BJ (cell line): ENCODE measurements at regions not wholly inside any gene's neighbourhood (a gene's known extent, or its start where the extent isn't known, plus 50 kb on each side); places are given as distances from the start of the nearest gene placed in this dataset.
A peak's percentile ranks its signal among the peaks of the same experiment; 100 is the strongest.

ENCODE experiments used
- CTCF ChIA-PET: fragments of 350-600 bp; formaldehyde crosslinking; extraction: SDS; loops from one replicate; lab custom pipeline; 2021; ENCODE audit warnings: antibody characterized with exemption, inconsistent platforms; lab: Yijun Ruan, JAX
- POLR2A ChIA-PET: fragments of 300-600 bp; sonication (Branson Sonifier 250); formaldehyde crosslinking; extraction: SDS; loops from one replicate; lab custom pipeline; 2021; ENCODE audit warnings: antibody characterized with exemption; lab: Charles Lee
- DNase-seq: peaks from one replicate; pipeline ENCODE4 v3.0.0-alpha.2; 2011; ENCODE audit warnings: low read depth
- H3K27me3 ChIP-seq: 2 replicates; pipeline ENCODE4 v1.6.0; 2011; ENCODE audit warnings: low read length; ENCODE audit not compliant: control insufficient read depth, insufficient read depth
- H3K36me3 ChIP-seq: 2 replicates; pipeline ENCODE4 v1.5.1; 2011; ENCODE audit warnings: low read length; ENCODE audit not compliant: control insufficient read depth, insufficient read depth
- H3K4me3 ChIP-seq: 2 replicates; pipeline ENCODE4 v1.5.1; 2011; ENCODE audit warnings: low read depth, mild to moderate bottlenecking, control low read depth, low read length
- TF ChIP-seq, protein P1 (sequence below): IDR thresholded peaks from 2 replicates; pipeline ENCODE4 v1.5.1; 2011; ENCODE audit warnings: low read depth, mild to moderate bottlenecking, control low read depth, inconsistent platforms, low read length, moderate library complexity; ENCODE audit not compliant: insufficient read depth

DNA sequence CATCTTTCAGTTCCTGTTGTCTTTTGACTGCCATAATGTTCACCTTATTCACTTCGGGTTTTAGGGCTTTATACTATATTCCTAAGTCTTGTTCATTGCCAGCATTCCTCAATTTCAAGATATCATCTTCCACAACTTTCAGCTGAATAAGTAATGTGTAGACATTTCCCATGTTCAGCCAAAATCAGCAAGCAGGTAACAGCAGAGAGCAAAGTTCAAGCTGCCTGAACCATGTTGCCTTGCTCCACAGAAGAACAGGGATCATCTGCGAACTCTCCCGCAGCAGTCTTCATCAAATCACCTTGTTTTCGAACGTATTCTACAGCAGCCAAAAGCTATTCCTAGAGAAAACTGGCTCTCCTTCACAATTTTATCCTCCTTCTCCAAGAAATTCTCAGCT lies 95.3 kb upstream of the CCDC112 start:
- POLR2A ChIA-PET: no interaction called here
- Histone ChIP-seq H3K27me3 (no peaks in the 10 kb centered on the region), H3K36me3 (no peaks in the 10 kb centered on the region), H3K4me3 (no peak overlapping the region)
- TF ChIP-seq, protein P1, sequence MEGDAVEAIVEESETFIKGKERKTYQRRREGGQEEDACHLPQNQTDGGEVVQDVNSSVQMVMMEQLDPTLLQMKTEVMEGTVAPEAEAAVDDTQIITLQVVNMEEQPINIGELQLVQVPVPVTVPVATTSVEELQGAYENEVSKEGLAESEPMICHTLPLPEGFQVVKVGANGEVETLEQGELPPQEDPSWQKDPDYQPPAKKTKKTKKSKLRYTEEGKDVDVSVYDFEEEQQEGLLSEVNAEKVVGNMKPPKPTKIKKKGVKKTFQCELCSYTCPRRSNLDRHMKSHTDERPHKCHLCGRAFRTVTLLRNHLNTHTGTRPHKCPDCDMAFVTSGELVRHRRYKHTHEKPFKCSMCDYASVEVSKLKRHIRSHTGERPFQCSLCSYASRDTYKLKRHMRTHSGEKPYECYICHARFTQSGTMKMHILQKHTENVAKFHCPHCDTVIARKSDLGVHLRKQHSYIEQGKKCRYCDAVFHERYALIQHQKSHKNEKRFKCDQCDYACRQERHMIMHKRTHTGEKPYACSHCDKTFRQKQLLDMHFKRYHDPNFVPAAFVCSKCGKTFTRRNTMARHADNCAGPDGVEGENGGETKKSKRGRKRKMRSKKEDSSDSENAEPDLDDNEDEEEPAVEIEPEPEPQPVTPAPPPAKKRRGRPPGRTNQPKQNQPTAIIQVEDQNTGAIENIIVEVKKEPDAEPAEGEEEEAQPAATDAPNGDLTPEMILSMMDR: no peak
- no peak for DNase-seq
- CTCF ChIA-PET: interaction anchor here (0.6 to 2.8 kb wide), 4 partner anchors 11 to 480 kb away, joined by 3 to 7 read pairs (median 4); no protein-coding TSS in a partner anchor

DNA sequence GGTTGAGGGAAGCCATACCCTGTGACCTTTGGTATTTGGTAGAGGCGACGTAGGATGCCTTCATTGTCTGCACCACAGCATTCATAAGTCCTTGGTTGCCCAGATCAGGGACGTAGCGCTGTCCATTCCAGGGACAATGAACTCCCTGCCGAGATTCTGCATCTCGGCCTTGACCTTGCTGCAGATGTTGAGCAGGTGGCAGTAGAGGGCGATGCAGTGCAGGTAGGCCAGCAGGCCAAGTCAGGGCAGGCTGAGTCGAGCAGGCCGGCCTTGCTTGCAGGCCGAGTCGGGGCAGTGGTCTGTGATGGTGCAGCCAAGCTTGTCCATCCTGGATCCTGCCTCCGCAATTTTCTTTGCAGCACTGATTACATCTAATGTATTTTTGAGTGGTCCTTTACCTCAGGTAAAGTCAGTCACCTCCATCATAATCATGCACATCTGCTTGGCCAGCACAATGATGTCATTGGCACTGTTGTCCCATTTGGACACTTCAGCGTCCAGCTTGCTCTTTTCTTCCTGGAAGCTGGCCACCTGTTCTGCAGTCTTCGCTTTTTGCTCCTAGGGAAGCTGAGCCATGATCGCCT lies 93.4 kb upstream of the CCDC112 start:
- TF ChIP-seq, protein P1: no peak
- Histone ChIP-seq H3K36me3 (no peaks in the 10 kb centered on the region), H3K4me3 (no peak overlapping the region), H3K27me3 (no peaks in the 10 kb centered on the region)
- DNase-seq: no peak
- POLR2A ChIA-PET: no interaction called here
- CTCF ChIA-PET: interaction anchor here (1.0 to 2.8 kb wide), 2 partner anchors 9 to 194 kb away, joined by 3 to 7 read pairs; no protein-coding TSS in a partner anchor

DNA sequence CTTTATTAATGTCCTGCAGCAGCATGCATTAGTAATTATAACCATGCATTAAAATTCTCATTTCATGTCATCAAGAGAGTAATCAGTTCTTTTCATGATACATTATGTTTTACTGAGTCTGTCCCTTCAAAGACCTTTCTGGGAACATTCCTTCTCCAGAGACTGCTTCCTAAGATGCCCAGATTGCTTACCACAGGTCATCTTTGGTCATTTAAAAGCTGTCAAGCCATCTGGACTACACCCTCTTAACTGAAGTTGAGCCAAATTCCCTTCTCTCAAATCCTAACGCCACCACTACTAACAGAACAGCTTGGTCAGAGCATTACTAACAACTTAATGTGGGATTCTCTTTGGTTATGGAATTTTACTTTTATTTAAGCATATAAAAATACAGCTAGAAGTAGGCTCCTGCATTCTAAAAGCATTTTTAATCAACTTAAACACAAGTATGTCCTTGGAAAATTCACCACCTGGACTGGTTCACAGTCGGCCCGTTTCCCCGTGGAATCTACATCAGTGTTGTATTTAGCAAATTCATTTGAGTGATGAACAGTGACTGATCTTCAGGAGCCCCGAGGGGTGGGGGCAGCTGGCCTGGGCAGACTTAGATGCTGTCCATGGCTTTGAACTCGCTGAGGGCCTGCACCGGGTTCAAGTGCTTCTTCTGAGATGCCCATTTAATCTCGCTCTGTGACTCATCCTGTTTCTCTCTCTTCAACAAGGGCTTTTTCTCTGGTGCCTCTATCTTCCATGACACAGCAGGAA lies 92.8 kb upstream of the CCDC112 start:
- Histone ChIP-seq H3K36me3 (no peaks in the 10 kb centered on the region), H3K27me3 (no peaks in the 10 kb centered on the region), H3K4me3 (no peak overlapping the region)
- DNase-seq: peak; percentile 55
- TF ChIP-seq, protein P1: no peak
- POLR2A ChIA-PET: no interaction called here
- CTCF ChIA-PET: interaction anchor here (1.0 to 2.8 kb wide), 2 partner anchors 8 to 41 kb away, joined by 3 to 7 read pairs; no protein-coding TSS in a partner anchor

DNA sequence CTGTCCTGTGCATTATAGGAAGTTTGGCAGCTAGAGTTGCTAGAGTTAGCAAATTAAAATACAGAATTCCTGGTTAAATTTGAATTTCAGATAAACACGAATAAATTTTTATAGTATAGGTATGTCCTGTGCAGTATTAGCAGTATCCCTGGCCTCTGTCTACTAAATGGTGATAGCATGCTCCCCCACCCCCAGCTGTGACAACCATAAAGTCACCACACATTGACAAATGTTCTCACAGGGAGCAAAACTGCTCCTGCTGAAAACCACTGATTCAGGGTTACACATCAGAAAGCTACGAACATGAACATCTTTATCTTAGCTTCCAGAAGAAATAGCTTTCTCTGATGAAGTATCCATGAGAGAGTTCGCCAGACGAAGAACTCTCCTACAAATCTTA lies 91.8 kb upstream of the CCDC112 start:
- TF ChIP-seq, protein P1: no peak
- no peaks in the 10 kb centered on the region for H3K27me3 ChIP-seq
- no peaks in the 10 kb centered on the region for H3K36me3 ChIP-seq
- H3K4me3 ChIP-seq: no peak overlapping the region
- DNase-seq: no peak
- ChIA-PET CTCF (interaction anchor here (0.6 to 1.5 kb wide), 3 partner anchors 11 to 42 kb away, joined by 3 read pairs; no protein-coding TSS in a partner anchor), POLR2A (no interaction called here)

DNA sequence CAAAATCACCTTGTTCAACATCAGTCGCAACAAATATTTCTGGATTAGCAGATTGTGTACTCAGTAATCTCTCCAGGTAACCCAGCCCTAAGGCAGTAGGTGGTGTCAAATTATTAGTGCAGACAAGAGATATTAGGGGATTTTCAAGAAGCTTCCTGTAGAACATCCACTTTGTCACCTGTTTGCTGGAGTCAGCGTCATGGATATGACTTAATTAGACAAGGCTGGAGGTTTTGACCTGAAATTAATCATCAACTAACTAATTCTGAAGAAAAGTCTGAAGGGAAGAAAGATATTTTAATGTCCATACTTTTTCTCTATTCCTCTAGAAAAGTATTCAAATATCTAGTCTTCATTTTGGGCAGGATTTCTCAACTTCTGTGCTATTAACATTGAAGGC lies 91.4 kb upstream of the CCDC112 start:
- POLR2A ChIA-PET: no interaction called here
- no peak for DNase-seq
- no peak overlapping the region for H3K4me3 ChIP-seq
- H3K36me3 ChIP-seq: no peaks in the 10 kb centered on the region
- H3K27me3 ChIP-seq: no peaks in the 10 kb centered on the region
- CTCF ChIA-PET: interaction anchor here (0.6 to 1.5 kb wide), 3 partner anchors 8 to 15 kb away, joined by 3 read pairs; no protein-coding TSS in a partner anchor
- TF ChIP-seq, protein P1: no peak
